ENCODE measurements at regions not wholly inside any gene's neighbourhood (a gene's known extent, or its start where the extent isn't known, plus 50 kb on each side); places are given as distances from the start of the nearest gene placed in this dataset.

DNA sequence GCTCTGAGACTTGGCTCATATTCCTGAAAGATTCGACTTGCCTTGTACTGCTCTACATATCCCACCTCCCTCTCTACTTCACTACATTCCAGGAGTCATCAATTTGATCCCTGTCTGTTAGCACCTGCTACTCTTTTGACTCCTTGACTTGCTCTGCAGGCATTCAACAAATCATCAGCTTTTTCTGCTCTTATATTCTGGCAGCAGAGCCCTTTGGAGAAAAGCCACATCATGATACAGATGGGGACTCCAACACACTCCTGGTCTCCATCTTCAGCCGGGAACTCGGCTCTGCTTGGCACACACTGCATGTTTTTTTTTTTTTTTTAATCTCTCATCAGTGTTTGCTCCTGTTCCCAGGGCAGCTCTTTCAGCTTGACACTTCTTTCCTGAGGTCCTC is 293.2 kb upstream of the LCORL start:
- Mint-ChIP-seq H3K36me3 (ENCODE audit: low read depth) (no peaks in the 10 kb centered on the region), H3K4me1 (no peaks in the 10 kb centered on the region), H3K4me3 (no peak overlapping the region), H3K27me3 (ENCODE audit: low read depth) (no peaks in the 10 kb centered on the region), H3K27ac (ENCODE audit: unreplicated experiment) (no peak overlapping the region), H3K9me3 (peaks cover 3% of the 10 kb centered on the region)
- TF ChIP-seq, protein P1, sequence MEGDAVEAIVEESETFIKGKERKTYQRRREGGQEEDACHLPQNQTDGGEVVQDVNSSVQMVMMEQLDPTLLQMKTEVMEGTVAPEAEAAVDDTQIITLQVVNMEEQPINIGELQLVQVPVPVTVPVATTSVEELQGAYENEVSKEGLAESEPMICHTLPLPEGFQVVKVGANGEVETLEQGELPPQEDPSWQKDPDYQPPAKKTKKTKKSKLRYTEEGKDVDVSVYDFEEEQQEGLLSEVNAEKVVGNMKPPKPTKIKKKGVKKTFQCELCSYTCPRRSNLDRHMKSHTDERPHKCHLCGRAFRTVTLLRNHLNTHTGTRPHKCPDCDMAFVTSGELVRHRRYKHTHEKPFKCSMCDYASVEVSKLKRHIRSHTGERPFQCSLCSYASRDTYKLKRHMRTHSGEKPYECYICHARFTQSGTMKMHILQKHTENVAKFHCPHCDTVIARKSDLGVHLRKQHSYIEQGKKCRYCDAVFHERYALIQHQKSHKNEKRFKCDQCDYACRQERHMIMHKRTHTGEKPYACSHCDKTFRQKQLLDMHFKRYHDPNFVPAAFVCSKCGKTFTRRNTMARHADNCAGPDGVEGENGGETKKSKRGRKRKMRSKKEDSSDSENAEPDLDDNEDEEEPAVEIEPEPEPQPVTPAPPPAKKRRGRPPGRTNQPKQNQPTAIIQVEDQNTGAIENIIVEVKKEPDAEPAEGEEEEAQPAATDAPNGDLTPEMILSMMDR (conservative IDR thresholded peaks at IDR 0.05), result no peak
- no peak for DNase-seq (ENCODE audit: low read depth, low spot score)

DNA sequence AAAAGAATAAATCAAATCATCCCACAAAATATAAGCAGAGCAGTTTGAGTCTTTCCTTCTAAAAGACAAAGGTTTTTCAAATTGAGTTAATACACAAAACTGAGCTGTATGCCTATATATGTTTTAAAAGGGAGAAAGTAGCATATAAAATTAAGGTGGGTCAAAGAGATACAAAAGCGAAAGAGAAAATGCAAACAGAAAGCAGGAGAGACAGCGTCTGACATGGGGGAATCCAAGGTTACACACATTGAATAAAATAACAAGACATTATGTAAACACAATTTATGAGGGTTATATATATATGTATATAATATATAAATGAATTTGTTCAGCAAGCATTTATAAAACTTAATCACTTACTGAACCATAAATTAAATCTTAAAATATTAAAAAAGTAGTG is 276.1 kb upstream of the LCORL start:
- Mint-ChIP-seq H3K27ac (ENCODE audit: unreplicated experiment) (no peak overlapping the region), H3K36me3 (ENCODE audit: low read depth) (no peaks in the 10 kb centered on the region), H3K27me3 (ENCODE audit: low read depth) (no peaks in the 10 kb centered on the region), H3K9me3 (no peaks in the 10 kb centered on the region), H3K4me3 (no peak overlapping the region), H3K4me1 (no peaks in the 10 kb centered on the region)
- TF ChIP-seq, protein P1 (conservative IDR thresholded peaks at IDR 0.05), result no peak
- no peak for DNase-seq (ENCODE audit: low read depth, low spot score)

DNA sequence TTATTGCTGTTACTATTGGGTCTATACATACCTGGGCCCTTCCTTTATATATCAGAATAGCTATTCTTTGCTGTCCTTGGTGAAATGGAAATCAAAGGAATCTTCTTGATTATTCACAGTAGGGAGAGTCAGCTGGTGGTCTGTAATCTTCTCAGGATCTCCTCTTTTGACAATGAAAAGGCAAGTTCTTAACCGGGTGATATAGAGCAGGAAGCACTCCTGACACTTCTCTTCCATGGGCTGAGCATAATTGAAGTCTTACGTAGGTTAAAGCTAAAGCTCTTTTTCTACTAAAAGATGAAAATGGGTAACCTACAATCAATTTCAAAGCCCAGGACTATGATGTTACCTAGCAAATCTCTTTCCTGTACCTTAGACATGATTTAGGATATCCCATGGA is 274.9 kb upstream of the LCORL start:
- Mint-ChIP-seq H3K9me3 (no peaks in the 10 kb centered on the region), H3K27me3 (ENCODE audit: low read depth) (no peaks in the 10 kb centered on the region), H3K4me1 (no peaks in the 10 kb centered on the region), H3K4me3 (no peak overlapping the region), H3K27ac (ENCODE audit: unreplicated experiment) (no peak overlapping the region), H3K36me3 (ENCODE audit: low read depth) (no peaks in the 10 kb centered on the region)
- TF ChIP-seq, protein P1 (conservative IDR thresholded peaks at IDR 0.05), result no peak
- DNase-seq (ENCODE audit: low read depth, low spot score), result no peak

DNA sequence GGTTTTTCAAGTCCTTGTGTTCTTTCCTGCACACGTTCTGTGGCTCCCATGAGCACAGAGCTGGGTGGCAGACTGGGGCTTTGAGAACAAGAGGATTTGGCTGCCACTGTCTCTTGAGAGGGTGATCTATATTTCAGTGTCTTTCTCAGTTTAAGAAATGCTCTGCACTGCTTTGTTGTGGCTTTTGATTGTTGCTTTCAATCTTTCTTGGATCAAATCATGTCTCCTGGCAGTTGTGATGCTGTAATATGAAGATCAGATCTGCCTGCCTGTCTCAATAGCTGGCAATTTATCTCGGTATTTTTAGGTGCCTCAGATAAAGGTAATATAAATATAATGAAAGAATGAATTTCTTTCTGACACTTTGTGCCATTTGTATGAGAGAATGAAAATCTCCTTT is 273.3 kb upstream of the LCORL start:
- no peaks in the 10 kb centered on the region for H3K4me1 Mint-ChIP-seq
- no peak for DNase-seq (ENCODE audit: low read depth, low spot score)
- TF ChIP-seq, protein P1 (conservative IDR thresholded peaks at IDR 0.05), result no peak
- H3K36me3 Mint-ChIP-seq (ENCODE audit: low read depth), result no peaks in the 10 kb centered on the region
- no peaks in the 10 kb centered on the region for H3K9me3 Mint-ChIP-seq
- no peak overlapping the region for H3K4me3 Mint-ChIP-seq
- H3K27ac Mint-ChIP-seq (ENCODE audit: unreplicated experiment), result no peak overlapping the region
- H3K27me3 Mint-ChIP-seq (ENCODE audit: low read depth), result no peaks in the 10 kb centered on the region

DNA sequence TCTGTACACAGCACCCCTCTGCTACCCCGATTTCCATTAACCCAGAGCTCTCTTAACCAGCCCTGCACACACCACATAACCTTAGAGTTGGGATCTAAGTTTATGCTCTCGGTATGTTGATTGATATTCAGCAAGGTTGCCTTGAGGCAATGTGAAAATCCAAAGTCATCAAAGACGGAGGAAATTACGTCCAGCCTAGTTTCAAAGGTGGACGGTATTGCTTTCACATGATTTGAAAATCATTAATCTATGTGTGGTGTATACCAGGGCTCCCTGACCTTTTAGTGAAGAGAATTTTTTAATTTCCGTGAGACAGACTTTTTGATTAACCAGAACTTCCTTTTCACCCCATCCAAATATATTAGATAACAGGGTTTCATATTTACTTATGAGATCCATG is 272.5 kb upstream of the LCORL start:
- no peaks in the 10 kb centered on the region for H3K36me3 Mint-ChIP-seq (ENCODE audit: low read depth)
- H3K4me1 Mint-ChIP-seq, result no peaks in the 10 kb centered on the region
- H3K27me3 Mint-ChIP-seq (ENCODE audit: low read depth), result no peaks in the 10 kb centered on the region
- no peak overlapping the region for H3K4me3 Mint-ChIP-seq
- TF ChIP-seq, protein P1 (conservative IDR thresholded peaks at IDR 0.05), result no peak
- DNase-seq (ENCODE audit: low read depth, low spot score), result no peak
- H3K9me3 Mint-ChIP-seq, result no peaks in the 10 kb centered on the region
- H3K27ac Mint-ChIP-seq (ENCODE audit: unreplicated experiment), result no peak overlapping the region

DNA sequence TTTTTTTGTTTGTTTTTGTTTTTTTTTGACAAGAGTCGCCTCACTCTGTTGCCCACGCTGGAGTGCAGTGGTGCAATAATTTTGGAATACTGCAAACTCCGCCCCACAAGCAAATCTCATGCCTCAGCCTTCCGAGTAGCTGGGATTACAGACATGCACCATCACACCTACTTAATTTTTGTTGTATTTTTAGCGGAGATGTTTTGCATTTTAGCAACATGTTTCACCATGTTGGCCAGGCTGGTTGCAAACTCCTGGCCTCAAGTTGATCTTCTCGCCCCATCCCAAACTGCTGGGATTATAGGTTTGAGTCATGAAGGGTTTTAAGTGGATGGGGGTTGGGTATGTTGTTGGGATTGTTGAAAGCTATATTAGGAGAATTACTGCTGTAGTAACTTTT is 270.9 kb upstream of the LCORL start:
- Mint-ChIP-seq H3K27me3 (ENCODE audit: low read depth) (no peaks in the 10 kb centered on the region), H3K4me1 (no peaks in the 10 kb centered on the region), H3K4me3 (no peak overlapping the region), H3K9me3 (no peaks in the 10 kb centered on the region), H3K36me3 (ENCODE audit: low read depth) (no peaks in the 10 kb centered on the region), H3K27ac (ENCODE audit: unreplicated experiment) (no peak overlapping the region)
- TF ChIP-seq, protein P1 (conservative IDR thresholded peaks at IDR 0.05), result no peak
- no peak for DNase-seq (ENCODE audit: low read depth, low spot score)
